ENCODE measurements at regions not wholly inside any gene's neighbourhood (a gene's known extent, or its start where the extent isn't known, plus 50 kb on each side); places are given as distances from the start of the nearest gene placed in this dataset.

GRCh38 chr4:159503236-159504008 is 400.5 kb downstream of the RAPGEF2 start:
- DNase-seq: no peak

- no peak for DNase-seq
Observed at GRCh38 chr4:159504684-159505083, 401.8 kb downstream of the RAPGEF2 start.

- DNase-seq: no peak
Observed at GRCh38 chr4:159505266-159505975, 402.5 kb downstream of the RAPGEF2 start.

- DNase-seq: no peak
Observed at GRCh38 chr4:159506801-159507517, 404.1 kb downstream of the RAPGEF2 start.

- DNase-seq: no peak
Observed at GRCh38 chr4:159508917-159509500, 406.1 kb downstream of the RAPGEF2 start.

- no peak for DNase-seq
Observed at GRCh38 chr4:159512348-159512747, 409.5 kb downstream of the RAPGEF2 start.

- no peak for DNase-seq
Observed at GRCh38 chr4:159515314-159516025, 412.6 kb downstream of the RAPGEF2 start.

GRCh38 chr4:159516556-159517140 is 413.8 kb downstream of the RAPGEF2 start:
- no peak for DNase-seq

GRCh38 chr4:159520074-159520473 is 417.2 kb downstream of the RAPGEF2 start:
- DNase-seq: no peak

- DNase-seq: no peak
Observed at GRCh38 chr4:159526172-159526571, 423.3 kb downstream of the RAPGEF2 start.

GRCh38 chr4:159534655-159535054 is 431.8 kb downstream of the RAPGEF2 start:
- DNase-seq: no peak

- no peak for DNase-seq
Observed at GRCh38 chr4:159538556-159538955, 435.7 kb downstream of the RAPGEF2 start.

GRCh38 chr4:159540038-159540437 is 437.2 kb downstream of the RAPGEF2 start:
- DNase-seq: no peak

GRCh38 chr4:159540501-159540900 is 437.6 kb downstream of the RAPGEF2 start:
- DNase-seq: no peak

GRCh38 chr4:159541143-159541542 is 438.3 kb downstream of the RAPGEF2 start:
- no peak for DNase-seq

- no peak for DNase-seq
Observed at GRCh38 chr4:159542296-159542695, 439.4 kb downstream of the RAPGEF2 start.

GRCh38 chr4:159543831-159544230 is 441.0 kb downstream of the RAPGEF2 start:
- no peak for DNase-seq

- no peak for DNase-seq
Observed at GRCh38 chr4:159545556-159545955, 442.7 kb downstream of the RAPGEF2 start.

- DNase-seq: no peak
Observed at GRCh38 chr4:159547645-159548308, 444.9 kb downstream of the RAPGEF2 start.

- no peak for DNase-seq
Observed at GRCh38 chr4:159549098-159549518, 446.2 kb downstream of the RAPGEF2 start.

GRCh38 chr4:159551281-159551680 is 448.4 kb downstream of the RAPGEF2 start:
- DNase-seq: no peak
